ENCODE measurements at regions not wholly inside any gene's neighbourhood (a gene's known extent, or its start where the extent isn't known, plus 50 kb on each side); places are given as distances from the start of the nearest gene placed in this dataset.

GRCh38 chr4:42330002-42330592 is 67.2 kb upstream of the SHISA3 start (continued):
- TF ChIP-seq EZH2phosphoT487 (IDR thresholded peaks at IDR 0.05; ENCODE audit: unreplicated experiment), result no peak
- TF ChIP-seq REST (IDR thresholded peaks at IDR 0.05; ENCODE audit: unreplicated experiment), result no peak

- no peaks in the 10 kb centered on the region for H3K36me3 ChIP-seq (ENCODE audit: insufficient read depth)
- DNase-seq (ENCODE audit: low spot score) (no peak), ATAC-seq (no peak)
- H3K27ac ChIP-seq (ENCODE audit: low read depth), result no peak overlapping the region
- no peaks in the 10 kb centered on the region for H4K20me1 ChIP-seq (replicated peaks; ENCODE audit: insufficient read depth)
- no peaks in the 10 kb centered on the region for H3K79me2 ChIP-seq (replicated peaks; ENCODE audit: insufficient read depth)
- no peak overlapping the region for H2AFZ ChIP-seq
- no peak overlapping the region for H3K4me3 ChIP-seq
- H3K9me3 Mint-ChIP-seq, result no peaks in the 10 kb centered on the region; the same call in 2 of the 3 replicates
- H3K4me1 ChIP-seq (ENCODE audit: insufficient read depth), result peaks cover 14% of the 10 kb centered on the region
- TF ChIP-seq ETS1 (IDR thresholded peaks at IDR 0.05), result no peak
- no peak for TF ChIP-seq EZH2phosphoT487 (IDR thresholded peaks at IDR 0.05; ENCODE audit: unreplicated experiment)
- TF ChIP-seq CTCF (conservative IDR thresholded peaks at IDR 0.05; ENCODE audit: low read depth in 2 of 2), result no peak
- no peak for TF ChIP-seq CREB1 (CRISPR knock-in tag; IDR thresholded peaks at IDR 0.05; ENCODE audit: low read depth)
- TF ChIP-seq STAT1 (IDR thresholded peaks at IDR 0.05; ENCODE audit: unreplicated experiment), result no peak
- TF ChIP-seq ZNF462 (CRISPR knock-in tag; IDR thresholded peaks at IDR 0.05), result no peak
- no peak for TF ChIP-seq EZH2 (IDR thresholded peaks at IDR 0.05; ENCODE audit: low read depth, unreplicated experiment)
- no peak for TF ChIP-seq ZNF331 (CRISPR knock-in tag; IDR thresholded peaks at IDR 0.05; ENCODE audit: low read depth)
- H3K27me3 Mint-ChIP-seq (ENCODE audit: insufficient read depth, low read depth, poor library complexity), result peaks cover 4% of the 10 kb centered on the region
- no peak overlapping the region for H3K4me3 Mint-ChIP-seq
- H3F3A ChIP-seq (replicated peaks; ENCODE audit: low read depth), result no peaks in the 10 kb centered on the region
- no peaks in the 10 kb centered on the region for H3K36me3 Mint-ChIP-seq (ENCODE audit: low read depth)
- no peak overlapping the region for H3K4me2 ChIP-seq
- no peak overlapping the region for H3K27ac Mint-ChIP-seq
- no peaks in the 10 kb centered on the region for H3K27me3 ChIP-seq (ENCODE audit: insufficient read depth)
- H3K4me1 Mint-ChIP-seq, result peaks cover 17% of the 10 kb centered on the region
- H3K9me2 ChIP-seq (ENCODE audit: insufficient read depth), result peaks cover 7% of the 10 kb centered on the region; the same call in 1 of the 2 replicates
These were observed 66.2 kb upstream of the SHISA3 start for GRCh38 chr4:42331040-42331439.

Data from GM23338 (cell line).